Cortex of kidney (tissue), 1 donor: ENCODE measurements at regions not wholly inside any gene's neighbourhood (a gene's known extent, or its start where the extent isn't known, plus 50 kb on each side); places are given as distances from the start of the nearest gene placed in this dataset.

Source experiments
- DNase-seq: peaks from one replicate; lab custom pipeline; 2025; lab: John Stamatoyannopoulos, UW

DNA sequence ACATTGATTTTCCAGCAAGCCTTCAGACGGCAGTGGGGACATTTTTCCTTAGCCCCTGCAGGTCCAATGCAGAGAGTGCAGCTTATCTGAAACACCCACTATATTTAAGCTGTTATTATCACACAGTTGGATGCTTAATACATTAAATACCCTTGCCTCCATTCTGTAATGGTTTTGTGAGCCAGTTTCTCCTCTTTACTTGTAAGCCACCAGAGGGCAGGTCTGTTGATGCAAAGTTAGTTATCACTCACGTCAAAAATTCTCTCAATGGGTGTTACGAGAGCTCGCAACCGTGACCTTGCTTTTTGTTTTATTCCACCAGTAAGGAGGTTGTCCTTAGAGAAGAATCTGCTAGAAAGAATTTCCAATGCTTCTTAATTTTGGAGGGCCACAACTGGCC is 189.8 kb downstream of the INSIG2 start:
- no peak for DNase-seq

DNA sequence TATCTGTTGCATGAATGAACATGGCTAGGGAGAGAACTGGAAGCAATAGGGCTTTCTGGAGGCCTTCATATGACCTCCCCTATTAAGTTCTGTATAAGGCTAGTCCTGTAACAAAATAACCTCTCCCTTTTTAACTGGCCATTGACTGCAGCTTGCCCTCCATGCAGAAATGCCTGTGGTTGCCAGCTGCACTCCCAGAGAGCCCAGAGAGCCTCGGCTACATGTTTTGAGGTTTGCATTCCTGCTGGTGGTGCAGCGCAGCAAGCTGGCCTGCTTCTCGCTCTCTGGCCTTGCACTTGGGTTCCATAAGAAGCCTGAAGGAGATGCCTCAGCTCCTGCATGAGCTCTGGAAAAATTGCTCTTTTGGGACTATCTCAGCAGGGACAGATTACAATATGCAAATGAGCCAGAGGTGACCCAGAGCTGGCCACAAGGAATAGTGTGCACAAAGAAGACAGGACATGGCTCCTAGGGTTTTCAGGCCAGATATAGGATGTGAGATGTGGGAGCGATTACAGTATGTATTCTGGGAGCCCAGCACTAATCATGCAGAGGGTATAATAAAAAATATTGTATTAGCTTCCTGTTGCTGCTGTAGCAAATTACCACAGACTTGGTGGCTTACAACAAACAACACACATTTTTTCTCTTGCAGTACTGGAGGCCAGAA is 186.7 kb downstream of the INSIG2 start:
- DNase-seq, result no peak

DNA sequence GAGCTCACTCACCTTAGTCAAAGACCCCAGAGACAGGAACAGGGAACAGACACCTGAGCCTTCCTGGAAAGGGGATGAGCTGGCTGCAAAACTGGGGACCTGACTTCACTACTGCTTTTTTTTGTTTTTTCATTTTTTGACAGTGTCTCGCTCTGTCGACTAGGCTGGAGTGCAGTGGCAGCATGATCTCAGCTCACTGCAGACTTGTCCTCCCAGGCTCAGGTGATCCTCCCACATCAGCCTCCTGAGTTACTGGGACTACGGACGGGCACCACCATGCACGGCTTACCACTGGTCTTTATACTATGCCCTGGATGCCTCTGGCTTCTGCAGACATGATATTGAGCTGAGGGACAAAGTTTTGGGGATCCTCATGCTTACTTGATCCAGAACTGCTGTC is 184.1 kb downstream of the INSIG2 start:
- no peak for DNase-seq

DNA sequence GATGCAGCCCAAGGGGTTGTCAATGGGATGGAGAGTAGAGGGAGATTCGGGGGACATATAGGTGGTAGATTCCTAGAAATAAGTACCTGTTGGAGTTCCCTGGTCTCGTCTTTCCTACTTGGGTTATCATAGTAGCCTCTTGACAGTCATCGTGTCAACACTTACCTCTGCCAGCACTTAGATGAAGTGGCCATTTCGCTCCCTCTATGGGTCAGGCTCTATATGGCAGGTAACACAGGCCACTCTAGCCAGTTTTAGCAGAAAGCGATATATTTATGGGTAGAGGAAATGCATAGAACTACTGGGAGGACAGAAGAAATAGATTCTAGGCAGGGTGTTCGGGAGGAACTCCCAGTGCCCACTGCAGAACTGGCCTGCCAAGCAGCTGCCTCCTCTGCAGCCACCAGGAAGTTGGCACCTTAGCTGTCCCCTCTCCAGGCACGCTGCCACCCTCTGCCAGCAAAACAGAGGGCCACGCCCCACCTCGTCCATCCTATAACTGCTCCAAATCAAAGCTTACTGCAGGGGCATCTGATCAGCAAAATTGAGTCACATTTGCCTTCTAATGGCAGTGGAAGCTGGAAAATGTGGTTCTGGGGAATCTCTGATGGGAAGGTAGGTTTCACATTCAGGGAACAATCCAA is 181.3 kb downstream of the INSIG2 start:
- DNase-seq, result no peak

DNA sequence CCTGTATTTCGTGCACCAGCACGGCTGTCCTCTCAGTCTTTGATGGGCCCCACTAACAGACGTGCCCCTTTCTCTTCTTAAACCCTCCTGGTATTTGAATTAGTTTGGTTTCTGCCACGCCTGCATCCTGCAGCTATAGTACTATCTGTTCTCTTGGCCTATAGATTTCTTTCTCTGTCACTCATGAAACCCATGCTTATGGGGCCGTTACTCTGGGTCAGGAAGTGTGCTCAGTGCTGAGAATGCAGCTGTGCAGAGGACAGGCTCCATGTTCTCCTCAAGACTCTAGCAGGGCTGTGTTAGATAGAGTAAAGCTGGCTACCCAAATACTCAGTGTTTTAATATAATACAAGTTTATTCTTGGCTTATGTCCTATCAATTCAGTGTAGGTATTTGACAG is 180.0 kb downstream of the INSIG2 start:
- no peak for DNase-seq

DNA sequence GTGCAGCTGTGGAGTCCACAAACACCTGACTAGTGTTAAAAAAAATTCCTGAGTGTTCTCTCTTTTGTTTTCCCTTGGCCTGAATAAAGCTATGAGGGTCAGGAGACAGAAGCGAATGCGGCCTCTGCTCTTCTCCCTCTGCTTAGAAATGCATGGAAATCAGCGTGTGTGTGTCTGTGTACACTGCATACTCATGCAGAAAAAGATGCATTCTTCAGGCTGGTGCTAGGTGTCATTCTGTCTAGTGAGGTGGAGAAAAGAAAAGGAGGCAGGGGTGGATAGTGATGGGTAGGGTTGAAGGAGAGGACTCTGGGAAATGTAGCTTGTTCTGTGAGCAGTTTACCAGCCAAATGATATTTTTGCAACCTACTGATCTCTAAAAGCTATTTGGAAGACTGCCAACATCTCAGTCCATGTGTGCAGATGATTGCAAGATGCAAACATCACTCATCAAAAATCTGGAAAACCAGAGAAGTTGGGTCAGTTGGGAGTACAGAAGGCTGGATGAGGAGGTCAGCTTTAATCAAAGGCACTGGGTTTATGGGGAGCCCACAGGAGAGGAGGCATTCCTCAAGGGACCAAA is 177.7 kb downstream of the INSIG2 start:
- DNase-seq, result no peak

DNA sequence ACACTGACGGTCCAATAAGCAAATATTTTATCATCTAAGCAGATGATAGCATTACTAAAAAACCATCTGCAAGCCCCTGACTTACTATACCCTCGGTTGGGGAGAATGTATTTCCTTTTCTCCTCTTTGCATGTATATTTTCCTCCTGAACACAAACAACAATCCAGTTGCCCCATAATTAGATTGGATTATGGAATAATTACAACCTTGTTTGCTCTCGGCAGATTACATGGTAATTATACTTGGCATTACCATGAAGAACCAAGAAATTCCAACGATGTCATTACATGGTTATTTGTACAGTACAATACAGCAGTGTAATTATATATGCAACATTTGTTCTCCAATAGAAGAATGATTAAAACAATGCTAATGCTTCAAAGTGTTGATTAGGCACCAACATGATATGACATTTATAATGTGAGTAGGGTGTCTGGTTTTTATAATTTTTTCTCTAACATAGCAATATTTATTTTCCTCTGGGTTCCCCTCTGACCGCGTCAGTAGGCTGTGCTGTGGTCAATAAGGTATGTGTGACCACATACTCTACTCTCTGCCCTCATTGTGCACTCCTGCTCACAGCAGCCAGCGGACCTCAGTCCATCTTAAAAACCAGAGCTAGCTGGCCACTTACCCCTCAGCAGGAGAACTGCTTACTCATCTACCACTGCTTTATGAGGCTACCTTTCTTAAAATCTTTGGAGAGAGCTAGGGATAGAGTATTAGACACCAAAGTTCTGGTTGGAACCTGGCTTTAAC is 176.1 kb downstream of the INSIG2 start:
- DNase-seq, result no peak

DNA sequence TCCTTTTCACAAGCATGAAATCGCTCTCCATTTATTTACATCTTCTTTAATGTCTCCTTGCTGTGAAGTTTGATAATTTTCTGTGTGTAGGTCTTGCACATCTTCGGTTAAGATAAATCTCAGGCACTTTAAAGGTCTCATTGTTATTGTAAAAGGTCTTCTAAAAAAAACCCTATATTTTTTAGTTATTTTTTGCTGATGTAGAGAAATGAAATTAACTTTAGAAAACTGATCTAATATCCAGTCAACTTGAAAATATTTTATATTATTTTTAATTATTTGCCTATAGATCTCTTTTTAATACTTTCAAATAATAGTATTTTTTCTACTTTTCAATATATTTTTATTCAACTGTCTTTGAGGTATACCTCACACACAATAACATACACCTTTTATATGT is 169.4 kb downstream of the INSIG2 start:
- DNase-seq, result no peak

DNA sequence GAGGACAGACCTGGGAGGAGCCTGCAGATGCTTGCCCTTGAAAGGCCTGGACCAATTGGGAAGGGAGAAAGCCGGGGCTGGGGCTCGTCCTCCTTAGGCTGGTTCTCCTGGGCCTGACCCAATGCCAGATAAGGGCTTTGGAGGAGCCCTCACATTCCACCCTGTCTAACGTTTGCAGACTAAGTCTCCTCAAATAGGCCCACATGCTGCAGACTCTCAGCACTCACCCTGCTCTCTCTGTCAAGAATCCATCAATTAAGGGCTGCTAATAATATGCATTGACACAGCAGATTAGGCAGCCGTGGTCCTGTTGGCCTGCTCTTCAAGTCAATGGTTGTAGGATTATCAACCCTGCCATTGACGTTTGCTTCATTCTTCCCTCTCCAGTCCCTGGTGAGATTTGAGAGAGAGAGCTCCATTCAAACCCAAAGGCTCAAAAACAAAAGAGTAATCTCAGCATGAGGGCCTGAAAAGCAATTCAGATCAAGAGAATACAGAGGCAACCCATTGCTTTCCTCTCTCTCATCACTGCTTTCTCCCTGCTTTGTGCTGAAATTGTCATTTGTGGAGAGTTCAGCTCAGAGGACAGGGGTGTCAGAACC is 167.6 kb downstream of the INSIG2 start:
- no peak for DNase-seq

DNA sequence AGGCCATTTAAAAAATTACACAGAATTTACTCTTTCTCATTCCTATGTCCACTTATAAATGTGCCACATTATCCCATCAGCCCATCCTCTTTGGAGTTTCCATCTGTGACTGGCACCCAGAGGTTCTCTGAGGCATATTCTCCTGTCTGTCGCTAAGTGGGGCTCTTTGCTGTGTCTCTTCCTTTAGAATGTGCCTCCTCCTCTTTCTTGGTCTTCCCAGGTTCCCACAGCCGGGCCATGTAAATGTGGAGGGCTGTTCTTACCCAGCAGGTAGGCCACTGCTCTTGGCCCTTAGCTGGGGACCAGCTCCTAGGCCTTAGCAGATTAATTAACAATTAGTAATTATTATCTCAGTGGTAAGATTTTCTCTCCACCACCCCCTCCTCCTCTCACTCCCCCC is 167.0 kb downstream of the INSIG2 start:
- no peak for DNase-seq

DNA sequence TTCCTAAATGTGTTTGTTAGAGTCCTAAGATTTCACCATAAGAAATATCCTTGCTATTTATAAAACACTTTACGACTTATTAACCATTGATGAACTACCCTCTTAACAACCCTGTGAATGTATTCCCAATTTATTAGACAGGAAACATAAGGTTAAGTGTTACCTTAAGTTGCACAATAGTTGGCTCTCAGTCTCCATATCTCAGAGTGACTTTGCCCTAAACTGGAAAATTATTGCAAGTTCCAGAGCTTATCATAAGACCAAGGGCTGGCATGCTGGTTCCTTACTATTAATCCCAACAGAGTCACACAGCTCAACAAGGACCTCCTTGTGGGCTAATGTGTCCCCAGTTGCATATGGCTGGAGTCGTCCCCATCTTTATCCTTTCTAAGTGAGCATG is 165.8 kb downstream of the INSIG2 start:
- no peak for DNase-seq

DNA sequence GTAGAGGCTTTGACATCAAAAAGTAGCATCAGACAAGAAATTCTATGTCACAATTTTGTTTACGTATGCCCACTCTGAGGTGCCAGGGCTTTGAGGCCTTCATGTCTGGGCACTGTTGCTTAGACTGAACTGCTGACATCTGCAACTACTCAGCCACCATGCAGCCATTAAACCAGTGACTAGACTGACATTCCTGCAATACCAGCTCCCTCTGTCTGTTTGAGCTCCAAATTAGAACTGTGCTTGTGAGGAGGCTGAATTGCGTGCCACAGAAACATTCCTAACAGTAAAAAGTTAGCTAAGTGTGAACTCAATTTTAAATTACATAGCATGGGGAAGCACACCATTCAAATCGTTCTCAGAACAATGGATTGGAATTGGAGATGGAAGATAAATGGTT is 163.2 kb downstream of the INSIG2 start:
- no peak for DNase-seq

DNA sequence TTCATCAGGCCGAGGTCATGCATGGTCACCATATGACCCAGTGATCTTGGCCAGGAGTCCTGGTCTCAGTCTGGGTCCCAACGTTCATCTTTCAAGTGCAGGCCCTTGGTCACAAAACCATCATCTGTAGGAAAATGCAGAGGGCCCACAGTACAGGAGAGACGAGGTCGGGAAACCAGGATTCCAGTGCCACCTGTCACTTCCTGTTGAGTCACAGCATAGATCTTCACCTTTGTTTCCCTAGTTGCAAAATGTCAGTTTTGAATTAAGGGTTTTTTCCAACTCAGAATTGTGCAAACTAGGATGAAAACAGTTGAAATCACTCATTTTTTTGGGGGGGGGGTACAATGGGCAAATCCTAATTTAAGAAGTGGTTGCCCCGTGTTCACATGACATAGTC is 162.2 kb downstream of the INSIG2 start:
- DNase-seq, result no peak

DNA sequence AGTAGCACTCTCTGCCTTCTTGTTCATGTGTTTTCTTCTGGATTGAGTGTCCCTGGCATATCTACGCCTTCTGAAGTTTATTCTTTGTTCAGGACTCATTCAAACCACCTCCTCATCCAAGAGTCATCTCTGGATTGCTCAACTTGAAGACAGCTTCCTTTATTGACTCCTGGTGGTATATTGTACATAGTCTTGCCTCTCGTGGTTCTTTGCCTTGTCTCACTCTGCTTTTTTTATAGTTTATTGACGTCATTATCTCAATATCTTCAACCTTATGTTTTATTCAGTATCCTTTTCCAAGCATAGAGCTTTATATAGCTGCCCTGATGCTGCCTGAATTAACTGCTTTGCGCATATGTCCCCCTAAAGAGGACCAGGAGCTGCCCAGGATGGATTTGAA is 161.7 kb downstream of the INSIG2 start:
- DNase-seq, result no peak

DNA sequence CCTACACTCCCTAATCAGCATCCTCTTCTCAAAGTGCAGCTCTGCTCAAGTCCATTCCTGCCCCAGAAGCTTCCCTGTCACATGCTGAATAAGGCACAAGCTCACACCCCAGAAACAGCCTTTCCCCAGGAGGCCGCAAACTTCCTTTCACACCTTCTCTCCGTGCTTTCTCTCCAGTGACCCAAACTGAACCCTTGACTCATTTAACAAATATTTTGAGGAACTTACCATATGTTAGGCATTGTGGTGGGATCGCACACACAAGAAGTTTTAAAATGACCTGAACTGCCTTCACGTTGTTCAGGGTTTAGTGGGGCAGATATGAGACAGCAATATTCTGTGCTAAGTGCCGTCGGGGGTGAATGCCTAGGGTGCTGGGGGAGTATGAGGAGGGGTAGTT is 161.3 kb downstream of the INSIG2 start:
- no peak for DNase-seq

DNA sequence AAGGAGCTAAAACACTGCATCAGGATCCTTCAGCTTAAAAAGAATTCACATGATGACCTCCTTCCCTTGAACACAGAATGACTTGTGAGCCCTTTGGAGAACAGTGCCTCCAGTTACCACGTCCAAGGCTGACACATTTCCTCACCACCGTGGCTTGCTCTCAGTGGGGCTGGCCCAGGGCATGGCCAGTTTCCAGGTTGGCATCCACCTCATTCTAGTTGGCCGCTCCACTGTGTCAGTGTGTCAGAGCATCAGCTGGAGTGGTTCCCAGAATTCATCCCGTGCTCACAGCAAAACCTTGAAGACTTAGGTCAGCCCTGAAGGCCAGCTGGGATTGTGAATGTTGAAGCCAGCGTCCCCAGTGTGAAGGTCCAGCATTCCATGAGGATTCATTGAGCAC is 158.5 kb downstream of the INSIG2 start:
- no peak for DNase-seq

DNA sequence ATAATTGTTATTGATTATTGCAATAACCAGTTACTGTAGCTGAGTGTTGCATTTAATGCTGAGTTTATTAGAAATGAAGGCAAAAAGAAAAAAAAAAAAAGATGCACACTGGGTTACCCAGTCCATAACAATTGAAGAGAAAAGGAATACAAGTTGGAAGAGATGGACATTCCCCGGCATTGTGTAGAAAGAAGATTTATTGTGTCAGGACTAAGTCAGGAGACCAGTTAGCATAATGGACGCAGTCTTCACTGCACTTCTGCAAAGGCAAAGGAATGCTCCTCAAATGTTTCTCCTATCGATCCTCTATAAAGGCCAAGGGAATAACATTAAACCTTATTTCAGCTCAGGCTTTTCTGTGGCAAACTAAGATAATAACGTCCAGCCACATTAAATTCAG is 157.8 kb downstream of the INSIG2 start:
- DNase-seq, result no peak

DNA sequence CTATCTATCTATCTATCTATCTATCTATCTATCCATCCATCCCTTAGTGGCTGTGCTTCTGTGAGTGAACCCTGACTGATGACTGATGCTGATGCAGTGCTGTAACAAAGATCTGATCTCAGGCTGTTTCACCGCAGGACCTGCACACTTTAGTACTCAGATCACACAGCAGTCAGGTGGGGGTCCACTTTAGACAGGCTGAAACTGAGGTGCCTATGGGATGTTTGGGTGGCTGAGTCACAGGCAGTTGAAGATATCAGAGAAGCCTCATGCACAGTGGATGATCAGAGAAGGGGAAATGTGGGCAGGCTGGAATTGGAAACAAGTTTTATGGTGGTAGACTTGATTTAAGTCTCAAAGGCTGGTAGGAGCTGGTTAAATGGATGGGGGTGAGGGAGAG is 156.4 kb downstream of the INSIG2 start:
- no peak for DNase-seq

DNA sequence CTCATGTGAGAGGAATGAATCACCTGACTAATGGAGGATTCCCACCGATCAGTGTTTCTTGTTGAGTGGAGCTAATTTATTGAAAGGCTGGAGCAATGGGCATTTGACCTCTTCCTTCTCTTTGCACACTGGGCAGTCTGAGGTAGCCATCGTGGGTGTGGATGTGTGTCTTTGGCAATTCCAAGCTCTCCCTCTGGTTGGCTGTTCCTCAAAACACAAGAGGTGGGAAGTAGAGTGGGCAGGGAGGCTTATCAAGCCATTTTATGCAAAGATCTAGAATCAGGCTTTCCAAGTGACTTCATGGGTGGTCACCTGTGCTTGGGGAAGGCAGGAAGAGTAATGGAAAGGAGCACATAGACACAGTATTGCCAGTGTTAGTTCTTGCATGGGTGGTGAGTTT is 154.8 kb downstream of the INSIG2 start:
- no peak for DNase-seq

DNA sequence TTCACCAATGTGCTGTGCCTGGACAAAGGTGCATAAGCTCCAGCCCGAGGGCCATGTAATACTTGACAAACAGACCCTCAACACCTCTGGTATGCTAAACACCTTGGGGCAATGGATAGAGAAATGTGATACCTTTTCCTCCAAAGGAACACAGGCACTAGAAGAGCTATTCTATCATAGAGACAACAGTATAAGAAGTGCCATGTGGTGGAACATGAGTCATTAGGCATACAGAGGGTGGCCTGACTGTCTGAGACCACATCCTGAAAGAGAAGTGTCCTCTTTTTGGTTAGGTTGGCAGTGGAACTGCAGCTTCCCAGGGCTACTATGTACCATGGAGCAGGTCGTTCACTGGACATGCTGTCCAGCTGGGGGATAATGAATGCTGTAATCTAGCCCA is 153.9 kb downstream of the INSIG2 start:
- DNase-seq, result no peak

DNA sequence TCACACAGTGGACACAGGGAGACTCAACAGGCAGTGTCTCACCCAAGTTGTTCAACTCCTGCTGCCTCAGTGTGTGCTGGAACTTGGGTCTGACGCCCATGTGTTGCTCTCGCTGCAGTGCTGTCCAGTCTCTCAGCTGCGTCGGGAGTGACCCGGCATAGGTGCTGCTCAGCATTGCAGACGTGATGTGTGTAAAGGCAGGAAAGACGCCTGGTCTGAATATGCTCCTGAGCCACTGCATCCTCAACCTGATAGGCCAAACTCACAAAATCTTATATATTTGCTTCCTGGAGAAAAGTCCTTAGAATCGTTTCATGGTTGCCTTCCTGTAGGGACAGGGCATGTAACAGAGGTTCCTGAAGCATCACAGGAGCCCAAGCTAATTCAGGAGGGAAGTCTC is 152.9 kb downstream of the INSIG2 start:
- no peak for DNase-seq

DNA sequence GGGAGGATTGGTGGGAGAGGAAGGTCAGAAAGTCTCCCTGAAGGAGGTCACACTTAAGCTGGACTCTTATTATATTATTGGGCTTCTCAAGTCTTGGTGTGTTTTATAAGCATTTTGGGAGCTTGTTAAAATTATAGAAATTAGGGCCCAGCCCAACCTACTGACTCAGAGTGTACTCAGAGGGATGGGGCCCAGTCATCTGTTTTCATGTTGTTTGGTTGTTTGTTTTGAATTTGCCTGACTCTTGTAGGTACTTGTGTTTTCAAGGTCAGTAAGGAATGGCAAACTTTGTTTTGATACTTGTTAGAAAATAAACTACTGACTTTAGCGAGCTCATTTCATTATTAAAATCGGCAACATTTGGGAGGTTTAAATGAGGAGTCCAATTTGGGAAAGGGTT is 152.0 kb downstream of the INSIG2 start:
- DNase-seq, result no peak

DNA sequence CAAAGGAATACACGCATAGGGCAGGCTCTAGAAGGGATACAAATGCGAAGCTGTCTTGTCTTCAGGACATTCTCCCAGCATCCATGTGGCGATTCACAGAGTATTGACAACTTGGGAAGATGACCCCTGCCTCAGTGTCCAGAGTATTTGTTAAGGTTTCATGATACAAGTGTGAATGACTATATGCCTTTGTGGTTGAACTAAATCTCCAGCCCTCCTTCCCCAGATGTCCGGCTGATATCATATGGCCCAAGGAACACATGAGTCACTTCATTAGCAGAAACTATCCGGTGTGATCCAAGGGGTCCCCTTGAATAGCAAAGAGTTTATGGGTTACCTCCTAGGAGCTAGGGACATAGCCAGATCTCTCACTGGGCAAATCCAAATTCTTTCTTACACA is 151.0 kb downstream of the INSIG2 start:
- no peak for DNase-seq
